ENCODE measurements at regions not wholly inside any gene's neighbourhood (a gene's known extent, or its start where the extent isn't known, plus 50 kb on each side); places are given as distances from the start of the nearest gene placed in this dataset.

DNA sequence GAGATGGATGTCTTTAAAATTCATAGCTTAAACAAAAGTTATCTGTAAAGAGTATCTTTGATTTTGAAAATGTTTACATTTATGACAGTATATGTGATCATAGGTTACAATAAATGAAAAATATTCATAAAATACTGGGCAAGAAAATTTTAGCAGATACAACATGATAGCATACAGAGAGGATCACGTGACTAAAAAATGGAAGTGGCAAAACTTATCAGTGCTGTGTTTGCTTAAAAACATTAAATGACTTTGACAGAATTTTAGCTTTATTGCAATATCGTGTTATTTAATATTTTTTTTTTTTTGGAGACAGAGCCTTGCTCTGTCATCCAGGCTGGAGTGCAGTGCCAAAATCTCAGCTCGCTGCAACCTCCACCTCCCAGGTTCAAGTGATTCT, 2294.1 kb downstream of the NCAM2 start:
- in situ Hi-C loops (cut with HindIII; ENCODE audit: low sequenced_read_pairs): no loop called here
- no peak for DNase-seq (ENCODE audit: low read depth, low spot score)
- TF ChIP-seq CTCF (IDR thresholded peaks at IDR 0.05; ENCODE audit: low read depth, low read length): no peak
- H3K4me3 ChIP-seq (ENCODE audit: low read depth, low read length): no peak overlapping the region

GRCh38 chr21:23281917-23282316, 2283.7 kb downstream of the NCAM2 start:
- no peak for TF ChIP-seq CTCF (IDR thresholded peaks at IDR 0.05; ENCODE audit: low read depth, low read length)
- in situ Hi-C loops (cut with HindIII; ENCODE audit: low sequenced_read_pairs): no loop called here
- no peak overlapping the region for H3K4me3 ChIP-seq (ENCODE audit: low read depth, low read length)
- no peak for DNase-seq (ENCODE audit: low read depth, low spot score)

GRCh38 chr21:23249760-23250159, 2251.6 kb downstream of the NCAM2 start:
- no peak for DNase-seq (ENCODE audit: low read depth, low spot score)
- H3K4me3 ChIP-seq (ENCODE audit: low read depth, low read length): no peak overlapping the region
- in situ Hi-C loops (cut with HindIII; ENCODE audit: low sequenced_read_pairs): no loop called here
- TF ChIP-seq CTCF (IDR thresholded peaks at IDR 0.05; ENCODE audit: low read depth, low read length): no peak

DNA sequence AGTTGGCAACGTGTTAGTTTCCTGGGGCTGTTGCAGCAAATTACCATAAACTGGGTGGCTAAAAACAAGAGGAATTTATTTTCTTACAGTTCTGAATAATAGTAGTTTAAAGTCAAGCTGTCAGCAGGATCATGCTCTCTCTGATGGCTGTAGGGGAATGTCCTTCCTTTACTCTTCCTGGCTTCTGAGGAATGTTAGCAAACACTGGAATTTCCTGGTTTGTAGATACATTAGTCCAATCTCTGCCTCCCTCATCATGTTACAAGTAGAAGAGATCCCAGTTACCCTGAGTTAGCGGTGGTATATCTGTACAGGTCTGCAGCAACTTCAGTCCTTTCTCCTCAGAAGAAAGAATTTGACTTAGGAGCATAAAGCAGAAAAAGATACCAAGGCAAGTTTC, 2249.1 kb downstream of the NCAM2 start:
- no peak overlapping the region for H3K4me3 ChIP-seq (ENCODE audit: low read depth, low read length)
- no peak for DNase-seq (ENCODE audit: low read depth, low spot score)
- in situ Hi-C loops (cut with HindIII; ENCODE audit: low sequenced_read_pairs): no loop called here

DNA sequence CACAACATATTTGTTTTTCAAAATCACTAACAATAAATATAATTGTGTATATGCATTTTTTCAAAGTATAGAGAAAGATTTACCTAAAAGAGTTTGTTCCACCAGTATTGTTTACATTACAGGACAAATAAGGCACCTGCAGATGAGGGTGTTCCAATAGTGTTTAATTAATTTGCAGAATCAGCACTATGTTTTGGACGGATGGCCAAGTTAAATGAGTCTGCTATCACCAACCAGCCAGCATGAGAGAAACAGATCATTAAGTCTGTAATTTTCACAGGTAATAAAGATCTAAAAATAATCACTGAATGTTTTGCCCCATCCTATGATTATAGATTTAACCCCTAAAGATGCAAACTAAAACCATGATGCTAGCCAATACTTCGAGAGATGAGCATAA, 2247.0 kb downstream of the NCAM2 start:
- in situ Hi-C loops (cut with HindIII; ENCODE audit: low sequenced_read_pairs): no loop called here
- DNase-seq (ENCODE audit: low read depth, low spot score): no peak
- no peak overlapping the region for H3K4me3 ChIP-seq (ENCODE audit: low read depth, low read length)
- no peak for TF ChIP-seq CTCF (IDR thresholded peaks at IDR 0.05; ENCODE audit: low read depth, low read length)

More for the DNA sequence above, 2249.1 kb downstream of the NCAM2 start:
- TF ChIP-seq CTCF (IDR thresholded peaks at IDR 0.05; ENCODE audit: low read depth, low read length): no peak

GRCh38 chr21:23223882-23224281, 2225.7 kb downstream of the NCAM2 start:
- no peak for TF ChIP-seq CTCF (IDR thresholded peaks at IDR 0.05; ENCODE audit: low read depth, low read length)
- in situ Hi-C loops (cut with HindIII; ENCODE audit: low sequenced_read_pairs): no loop called here
- no peak for DNase-seq (ENCODE audit: low read depth, low spot score)
- no peak overlapping the region for H3K4me3 ChIP-seq (ENCODE audit: low read depth, low read length)

GRCh38 chr21:23218667-23219066, 2220.5 kb downstream of the NCAM2 start:
- in situ Hi-C loops (cut with HindIII; ENCODE audit: low sequenced_read_pairs): no loop called here
- no peak for TF ChIP-seq CTCF (IDR thresholded peaks at IDR 0.05; ENCODE audit: low read depth, low read length)
- H3K4me3 ChIP-seq (ENCODE audit: low read depth, low read length): no peak overlapping the region
- no peak for DNase-seq (ENCODE audit: low read depth, low spot score)
